ENCODE measurements at regions not wholly inside any gene's neighbourhood (a gene's known extent, or its start where the extent isn't known, plus 50 kb on each side); places are given as distances from the start of the nearest gene placed in this dataset.

GRCh38 chr9:88932766-88933165 is 58.5 kb upstream of the S1PR3 start:
- no peak for TF ChIP-seq POLR2A (IDR thresholded peaks at IDR 0.05; ENCODE audit: low read depth, low read length)
- TF ChIP-seq USF2 (IDR thresholded peaks at IDR 0.05; ENCODE audit: low read depth, low read length), result no peak
- TF ChIP-seq, protein P1, sequence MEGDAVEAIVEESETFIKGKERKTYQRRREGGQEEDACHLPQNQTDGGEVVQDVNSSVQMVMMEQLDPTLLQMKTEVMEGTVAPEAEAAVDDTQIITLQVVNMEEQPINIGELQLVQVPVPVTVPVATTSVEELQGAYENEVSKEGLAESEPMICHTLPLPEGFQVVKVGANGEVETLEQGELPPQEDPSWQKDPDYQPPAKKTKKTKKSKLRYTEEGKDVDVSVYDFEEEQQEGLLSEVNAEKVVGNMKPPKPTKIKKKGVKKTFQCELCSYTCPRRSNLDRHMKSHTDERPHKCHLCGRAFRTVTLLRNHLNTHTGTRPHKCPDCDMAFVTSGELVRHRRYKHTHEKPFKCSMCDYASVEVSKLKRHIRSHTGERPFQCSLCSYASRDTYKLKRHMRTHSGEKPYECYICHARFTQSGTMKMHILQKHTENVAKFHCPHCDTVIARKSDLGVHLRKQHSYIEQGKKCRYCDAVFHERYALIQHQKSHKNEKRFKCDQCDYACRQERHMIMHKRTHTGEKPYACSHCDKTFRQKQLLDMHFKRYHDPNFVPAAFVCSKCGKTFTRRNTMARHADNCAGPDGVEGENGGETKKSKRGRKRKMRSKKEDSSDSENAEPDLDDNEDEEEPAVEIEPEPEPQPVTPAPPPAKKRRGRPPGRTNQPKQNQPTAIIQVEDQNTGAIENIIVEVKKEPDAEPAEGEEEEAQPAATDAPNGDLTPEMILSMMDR (conservative IDR thresholded peaks at IDR 0.05; ENCODE audit: low read depth, low read length), result no peak
- no peak for TF ChIP-seq RFX5 (IDR thresholded peaks at IDR 0.05; ENCODE audit: low read depth, low read length)
- TF ChIP-seq RAD21 (IDR thresholded peaks at IDR 0.05; ENCODE audit: low read length), result no peak
- TF ChIP-seq FOS (IDR thresholded peaks at IDR 0.05; ENCODE audit: low read depth, low read length), result no peak

All from IMR-90 (cell line).